G401.6 (cell line): ENCODE measurements at regions not wholly inside any gene's neighbourhood (a gene's known extent, or its start where the extent isn't known, plus 50 kb on each side); places are given as distances from the start of the nearest gene placed in this dataset.

ENCODE experiments used
- FAIRE-seq: peaks from 2 replicates; lab custom pipeline; 2012; peaks lifted over from hg19 to GRCh38; lab: Jason Lieb, UNC

DNA sequence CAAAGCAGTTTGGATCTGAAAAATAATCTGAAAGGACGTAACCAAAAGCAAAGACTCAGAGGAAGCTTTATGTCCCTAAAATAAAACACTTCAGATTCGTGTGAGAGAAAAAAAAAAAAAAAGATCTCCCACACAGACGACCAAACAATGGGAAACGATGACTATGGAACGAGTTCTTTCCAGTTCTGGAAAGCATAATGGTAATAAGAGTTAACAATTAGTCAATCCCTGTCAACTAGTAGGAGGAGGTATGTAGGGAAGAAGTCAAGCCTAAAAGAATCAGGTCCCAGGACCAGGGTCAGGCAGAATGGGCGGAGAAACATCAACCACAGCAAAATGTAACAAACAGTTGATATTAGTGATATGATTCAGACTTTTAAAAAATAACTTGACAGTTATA, 170.3 kb upstream of the SETBP1 start:
- FAIRE-seq = no peak

DNA sequence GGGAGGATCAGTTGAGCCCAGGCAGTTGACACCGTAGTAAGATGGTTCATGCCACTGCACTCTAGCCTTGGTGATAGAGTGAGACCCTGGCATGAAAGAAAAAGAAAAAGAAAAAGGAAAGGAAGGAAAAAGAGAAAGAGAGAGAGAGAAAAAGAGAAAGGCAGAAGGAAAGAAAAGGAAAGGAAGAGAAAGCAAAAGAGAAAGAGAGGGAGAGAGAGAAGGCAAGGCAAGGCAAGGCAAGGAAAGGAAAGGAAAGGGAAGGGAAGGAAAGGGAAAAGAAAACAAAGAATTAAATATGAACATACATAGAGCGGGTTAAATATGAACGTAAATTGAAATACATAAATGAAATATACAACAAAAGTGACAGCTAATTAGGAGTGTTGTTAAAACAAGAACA, 167.5 kb upstream of the SETBP1 start:
- FAIRE-seq = no peak

DNA sequence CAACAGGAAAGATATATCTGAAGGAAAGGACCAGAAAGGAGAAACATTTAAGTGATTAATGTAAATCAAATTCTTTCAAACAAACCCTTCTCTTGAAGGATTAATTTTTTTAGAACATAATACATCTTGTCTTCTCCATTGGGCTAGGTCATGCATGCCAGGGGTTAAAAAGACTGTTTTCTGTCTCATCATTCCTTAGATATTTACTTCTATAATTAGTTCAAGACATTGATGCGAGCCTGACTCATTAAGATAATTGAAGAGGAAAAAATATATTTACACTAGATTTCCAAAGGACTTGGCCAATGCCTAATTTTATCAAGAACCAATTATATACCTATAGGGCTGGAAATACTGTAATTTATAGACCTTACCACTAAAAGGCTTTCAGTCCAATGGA, 166.6 kb upstream of the SETBP1 start:
- FAIRE-seq = no peak

DNA sequence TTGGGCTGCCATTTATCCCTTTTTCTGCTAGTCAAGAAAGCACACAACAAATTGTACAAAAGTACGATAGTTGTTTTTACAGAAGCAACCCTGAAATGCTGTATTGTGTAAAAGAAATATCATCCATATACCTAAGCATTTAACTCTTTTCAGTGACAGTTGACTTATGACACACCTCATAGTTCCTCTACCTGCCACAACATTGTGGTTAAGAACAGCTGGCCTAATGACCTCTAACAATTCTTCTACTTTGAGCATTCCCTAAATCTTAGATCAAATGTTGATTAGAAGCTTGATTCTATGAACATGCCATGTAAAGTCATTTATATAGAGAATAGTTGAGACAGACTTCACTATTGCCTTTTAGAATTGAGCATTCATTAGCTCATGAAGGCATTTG, 165.9 kb upstream of the SETBP1 start:
- no peak for FAIRE-seq

DNA sequence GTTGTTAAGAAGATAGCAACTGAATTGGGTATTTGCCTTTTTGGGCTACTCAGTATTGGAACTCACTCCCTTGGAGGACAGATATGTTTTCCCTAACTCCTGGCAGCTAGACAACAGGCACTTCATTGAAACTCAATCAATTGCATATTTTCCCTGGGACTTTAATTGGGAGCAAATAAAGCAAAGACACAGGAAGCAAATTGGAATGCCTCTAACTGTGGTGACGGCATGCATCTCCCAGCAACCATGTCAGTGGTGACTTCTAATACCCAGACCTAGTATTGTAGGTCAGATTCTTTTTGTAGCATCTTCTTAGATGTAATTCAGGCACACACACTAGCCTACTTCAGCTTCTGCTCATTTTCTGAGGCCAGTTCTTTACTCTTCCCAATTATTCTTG, 164.2 kb upstream of the SETBP1 start:
- no peak for FAIRE-seq

DNA sequence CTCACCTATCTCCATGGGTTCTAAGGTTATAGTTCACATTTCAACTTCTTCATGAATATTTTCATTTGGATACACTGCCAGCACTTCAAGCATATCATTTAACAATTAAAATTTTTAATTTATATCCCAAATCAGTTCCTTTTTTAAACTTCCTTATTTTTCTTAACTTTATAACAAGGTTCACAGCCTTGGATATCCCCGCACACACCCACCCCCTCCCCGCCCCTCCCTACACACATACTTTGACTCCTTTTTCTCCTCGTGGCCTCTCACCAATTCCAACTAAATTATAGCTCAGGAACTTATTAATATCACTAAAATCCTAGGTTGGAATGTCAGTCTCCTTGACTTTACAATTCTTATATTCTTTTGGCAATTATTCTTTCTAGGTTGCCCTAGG, 163.6 kb upstream of the SETBP1 start:
- FAIRE-seq = no peak

DNA sequence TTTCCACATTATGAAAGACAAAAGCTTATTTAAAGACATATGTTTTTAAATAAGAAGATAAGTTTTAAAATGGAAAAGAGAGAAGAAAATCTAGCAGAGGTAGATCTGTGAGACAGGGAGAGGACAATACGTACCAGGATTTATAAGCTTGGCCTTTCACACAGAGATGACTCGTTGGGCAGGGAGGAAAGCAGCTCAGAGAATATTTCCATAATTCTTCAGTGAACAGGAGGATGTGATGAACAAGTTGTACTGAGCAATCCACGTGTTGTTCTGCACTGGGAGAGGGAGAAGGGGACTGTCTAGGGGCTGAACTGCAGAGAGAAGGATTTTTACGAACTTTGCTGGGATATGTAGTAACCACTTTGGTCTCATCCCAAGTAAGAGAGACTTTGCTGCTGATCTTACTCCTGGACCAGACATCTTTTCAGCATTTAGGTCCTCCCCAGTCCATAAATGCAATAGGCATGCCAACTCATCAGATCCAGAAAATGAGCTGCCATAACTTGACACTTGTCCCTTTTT, 162.5 kb upstream of the SETBP1 start:
- FAIRE-seq = no peak

DNA sequence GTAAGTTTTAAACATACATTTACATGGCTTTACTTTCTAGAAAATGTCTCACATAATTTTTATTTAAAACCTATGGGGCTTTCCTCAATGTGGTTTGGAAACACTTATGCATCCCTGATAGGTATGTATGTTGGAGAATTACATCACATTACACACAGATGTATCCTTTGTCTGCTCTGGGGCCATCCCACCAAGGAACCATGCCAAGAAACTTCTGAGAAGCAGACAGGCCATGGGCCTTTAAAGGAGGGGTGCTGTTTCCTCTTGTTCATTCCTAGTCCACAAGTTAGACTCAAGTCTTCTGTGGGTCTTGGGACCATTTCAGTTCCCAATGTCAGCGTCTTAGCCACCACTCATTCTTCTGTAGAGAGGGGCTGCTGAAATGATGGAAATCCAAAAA, 162.0 kb upstream of the SETBP1 start:
- FAIRE-seq = no peak

DNA sequence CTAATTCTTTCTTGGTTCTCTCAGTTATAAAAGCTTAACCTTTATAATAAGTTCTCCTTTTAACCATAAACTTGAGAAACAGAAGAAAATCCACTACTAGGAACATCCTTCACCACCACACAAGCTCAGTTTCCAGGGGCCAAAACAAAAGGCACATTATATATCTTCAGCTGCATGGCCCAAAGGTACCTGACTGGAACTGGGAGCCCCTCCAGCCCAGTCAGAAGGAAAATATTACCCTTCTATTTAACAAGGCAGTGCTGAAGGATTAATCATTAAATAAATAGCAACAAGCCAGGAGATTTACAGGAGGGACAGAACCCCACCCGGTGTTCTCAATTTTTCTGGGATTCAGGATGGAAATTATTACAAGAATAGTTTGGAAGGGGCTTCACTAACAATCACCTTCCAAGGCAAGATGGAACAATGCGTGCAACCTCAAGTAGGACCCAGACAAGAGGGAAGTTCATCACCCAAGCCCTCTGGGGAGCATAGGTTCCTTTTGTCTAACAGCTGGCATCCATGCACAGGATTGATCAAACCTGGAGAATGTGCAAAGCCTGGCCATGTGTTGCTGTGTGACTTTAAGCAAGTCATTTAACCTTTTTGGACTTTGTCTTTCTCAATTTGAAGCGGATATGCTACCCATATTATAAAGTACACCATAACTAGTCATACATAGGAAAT, 159.6 kb upstream of the SETBP1 start:
- FAIRE-seq = no peak

DNA sequence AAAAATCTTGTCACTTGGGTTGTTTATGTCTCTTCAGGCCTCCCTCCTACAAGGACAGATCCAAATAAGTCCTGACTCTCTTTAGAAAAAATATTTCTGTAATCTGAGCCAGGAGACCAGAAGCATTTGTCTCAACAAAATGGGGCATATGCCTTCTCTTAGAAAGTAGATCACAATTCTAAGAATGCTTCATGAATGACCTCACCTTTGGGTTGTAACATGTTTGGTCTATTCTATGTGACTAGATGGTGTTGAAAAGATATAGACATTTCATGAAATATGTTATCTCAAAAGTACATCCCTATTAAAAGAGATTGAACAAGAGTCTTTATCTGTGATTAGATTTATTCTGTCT, 159.0 kb upstream of the SETBP1 start:
- no peak for FAIRE-seq

DNA sequence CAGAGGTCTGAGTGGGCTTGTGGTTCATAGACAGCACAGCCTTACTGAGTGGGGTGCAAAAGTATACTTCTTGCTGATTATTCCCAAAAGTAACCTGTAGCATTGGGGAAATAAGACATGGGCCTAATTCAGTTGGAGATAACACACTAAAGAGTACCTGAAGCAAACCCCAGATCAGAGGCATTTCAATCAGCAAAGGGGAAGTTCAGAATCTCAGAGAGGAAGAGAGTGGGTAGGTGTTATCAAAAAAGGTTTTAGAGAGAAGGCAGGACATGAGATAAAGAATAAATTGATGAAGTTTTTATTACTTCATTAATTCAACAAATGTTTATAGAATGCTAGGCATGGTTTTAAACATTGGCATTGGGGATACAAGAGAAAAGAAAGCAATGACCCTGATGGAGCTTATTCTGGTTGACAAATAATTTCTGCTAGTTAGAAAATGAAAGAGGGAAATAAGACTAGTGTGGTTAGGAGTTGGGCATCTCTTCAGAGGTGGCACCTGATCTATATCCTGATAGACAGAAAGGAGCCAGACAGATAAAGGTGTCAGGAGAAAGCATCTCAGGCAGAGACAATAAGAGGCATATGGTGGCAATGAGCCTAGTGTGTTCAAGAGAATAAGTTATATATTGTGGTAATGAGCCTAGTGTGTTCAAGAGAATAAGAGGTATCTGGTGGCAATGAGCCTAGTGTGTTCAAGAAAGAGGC, 153.8 kb upstream of the SETBP1 start:
- FAIRE-seq = no peak

DNA sequence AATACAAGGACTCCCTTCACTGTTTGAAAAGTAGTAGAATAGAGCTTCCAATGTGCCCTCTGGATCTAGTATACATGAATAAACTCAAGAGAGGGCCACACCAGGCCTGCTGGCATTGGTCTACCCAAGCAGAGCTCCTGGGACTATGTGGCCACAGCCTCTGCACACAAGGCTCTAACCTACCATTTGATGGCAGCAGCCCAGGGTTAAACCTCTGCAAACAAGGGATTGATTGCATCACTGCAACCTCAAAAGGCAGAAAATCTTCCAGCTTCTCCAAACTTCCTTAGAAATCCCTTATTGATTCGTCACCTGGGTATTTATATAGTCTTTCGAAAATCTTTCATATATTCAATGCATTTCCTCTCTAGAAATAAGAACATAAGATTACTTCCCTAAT, 147.6 kb upstream of the SETBP1 start:
- FAIRE-seq = no peak

DNA sequence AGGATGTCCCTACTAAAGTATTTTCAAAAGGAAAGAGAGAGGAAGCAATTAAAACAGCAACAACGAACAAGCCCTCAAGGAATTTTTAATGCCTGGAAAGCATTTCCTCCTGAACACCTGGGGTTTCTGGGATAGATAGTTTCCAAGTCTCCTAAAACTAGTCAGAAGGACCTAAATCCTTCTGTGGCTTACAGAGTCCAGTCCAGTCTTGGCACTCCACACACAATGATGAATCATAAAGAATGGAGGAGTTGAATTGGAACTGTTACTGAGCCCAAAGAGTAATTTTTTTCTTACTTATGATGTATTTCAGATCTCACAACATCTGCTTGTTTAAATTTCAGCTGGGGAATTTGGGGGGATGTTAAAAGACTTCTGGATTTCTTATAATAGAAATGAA, 144.6 kb upstream of the SETBP1 start:
- FAIRE-seq = no peak

DNA sequence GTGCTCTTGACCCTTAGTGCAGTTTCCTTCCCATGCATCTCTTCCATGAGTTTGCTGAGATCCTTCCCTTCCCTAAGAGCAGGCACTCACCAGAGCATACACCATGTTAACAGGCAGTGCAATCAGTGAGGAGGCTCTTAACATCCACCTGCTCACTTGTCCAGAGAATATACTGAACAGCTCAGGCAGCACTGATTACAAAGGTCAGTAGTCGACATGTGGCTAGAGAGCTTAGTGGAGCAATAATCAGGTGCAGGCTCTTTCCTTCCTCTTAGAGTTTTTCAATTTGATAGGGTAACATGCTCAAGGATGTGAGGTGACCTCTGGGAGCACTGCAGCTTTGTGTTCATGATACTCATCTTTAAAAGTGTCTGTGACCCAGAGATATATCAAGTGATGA, 144.1 kb upstream of the SETBP1 start:
- FAIRE-seq = no peak

DNA sequence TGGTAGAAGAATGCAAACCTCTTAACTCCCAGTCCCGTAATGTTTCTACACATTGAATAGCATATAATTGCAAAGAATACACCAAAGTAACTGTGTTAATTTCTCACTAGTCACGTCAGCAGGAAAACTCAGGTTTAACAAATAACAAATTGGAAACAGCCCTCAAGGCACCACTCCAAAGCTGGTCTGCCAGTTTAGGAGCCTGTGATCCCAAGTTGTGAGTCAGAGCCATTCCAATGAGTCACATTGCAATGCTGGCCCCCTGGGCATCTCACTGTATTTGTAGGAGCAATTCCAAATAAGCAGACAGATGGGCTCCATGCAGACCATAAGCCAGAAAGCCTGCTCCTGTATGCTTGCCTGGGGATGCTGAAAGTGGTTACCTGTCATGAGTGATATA, 143.2 kb upstream of the SETBP1 start:
- FAIRE-seq = no peak

DNA sequence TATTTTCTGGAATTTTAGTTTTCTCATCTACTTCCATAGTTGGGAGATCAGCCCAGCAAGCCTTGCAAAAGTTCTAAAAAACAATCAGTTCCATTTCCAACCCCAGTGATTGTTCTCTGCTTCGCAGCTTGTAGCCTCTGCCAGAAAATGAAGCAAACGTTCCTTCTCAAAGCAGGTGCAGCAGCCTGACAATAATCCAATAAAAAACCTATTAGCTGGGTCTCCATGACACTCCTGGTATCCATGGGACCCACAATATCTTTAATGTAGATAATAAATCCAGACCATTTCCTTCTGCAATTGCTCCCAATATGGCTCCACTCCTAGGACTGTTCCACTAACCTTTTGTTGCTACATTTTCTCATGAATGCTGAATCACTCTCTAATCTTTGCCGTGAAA, 140.8 kb upstream of the SETBP1 start:
- no peak for FAIRE-seq

DNA sequence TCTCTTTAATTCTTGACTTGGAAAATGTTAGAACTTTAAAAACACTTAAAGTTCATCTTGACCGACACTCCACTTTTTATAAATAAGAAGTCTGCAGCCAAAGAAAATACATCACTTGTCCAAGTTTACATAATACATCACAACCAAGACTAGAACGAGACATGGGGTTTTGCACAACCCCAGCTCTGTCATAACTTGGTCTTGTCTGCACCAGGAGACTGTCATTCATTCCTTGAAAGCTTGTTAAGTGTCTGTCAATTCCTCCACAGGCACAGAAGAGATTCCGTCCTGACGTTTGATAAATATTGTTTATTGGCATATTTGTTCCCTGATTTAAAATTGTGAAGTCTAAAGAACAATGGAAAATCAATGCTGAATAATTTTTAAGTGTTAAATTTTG, 139.5 kb upstream of the SETBP1 start:
- no peak for FAIRE-seq

DNA sequence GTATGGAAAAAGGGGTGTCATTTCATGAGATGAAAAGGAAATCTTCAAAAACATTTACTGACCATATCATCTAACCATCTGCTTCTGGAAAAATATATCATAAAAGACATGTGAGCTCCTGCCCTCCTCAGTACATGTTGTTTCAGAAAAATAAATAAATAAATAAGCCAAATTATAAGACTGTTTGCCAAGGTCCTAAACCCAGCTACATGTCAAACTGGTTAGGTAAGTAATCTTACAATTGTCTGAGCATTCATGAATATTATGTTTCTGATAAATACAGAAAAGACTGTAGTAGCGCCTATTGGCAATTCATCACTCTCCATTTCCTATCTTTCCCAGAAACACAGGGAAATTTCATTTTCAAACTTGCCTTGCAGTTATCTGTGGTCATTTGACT, 138.9 kb upstream of the SETBP1 start:
- no peak for FAIRE-seq

DNA sequence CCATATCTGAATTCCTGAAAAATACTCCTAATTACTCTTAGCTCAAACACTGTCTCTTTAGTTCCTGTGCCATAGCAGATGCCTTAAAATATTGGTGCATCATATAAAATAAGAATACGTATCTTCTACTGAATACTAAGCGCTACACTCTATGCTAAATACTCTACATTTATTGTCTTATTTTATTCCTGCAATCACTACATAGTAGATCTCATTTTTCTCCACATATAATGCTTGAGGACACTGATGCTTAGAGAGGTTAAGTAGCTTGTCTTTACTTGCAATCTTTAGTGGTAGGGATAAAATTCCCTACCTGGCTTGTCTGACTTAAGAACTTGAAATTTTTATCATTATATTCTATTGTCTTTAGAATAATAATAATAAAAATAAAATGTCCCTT, 137.3 kb upstream of the SETBP1 start:
- FAIRE-seq = no peak

DNA sequence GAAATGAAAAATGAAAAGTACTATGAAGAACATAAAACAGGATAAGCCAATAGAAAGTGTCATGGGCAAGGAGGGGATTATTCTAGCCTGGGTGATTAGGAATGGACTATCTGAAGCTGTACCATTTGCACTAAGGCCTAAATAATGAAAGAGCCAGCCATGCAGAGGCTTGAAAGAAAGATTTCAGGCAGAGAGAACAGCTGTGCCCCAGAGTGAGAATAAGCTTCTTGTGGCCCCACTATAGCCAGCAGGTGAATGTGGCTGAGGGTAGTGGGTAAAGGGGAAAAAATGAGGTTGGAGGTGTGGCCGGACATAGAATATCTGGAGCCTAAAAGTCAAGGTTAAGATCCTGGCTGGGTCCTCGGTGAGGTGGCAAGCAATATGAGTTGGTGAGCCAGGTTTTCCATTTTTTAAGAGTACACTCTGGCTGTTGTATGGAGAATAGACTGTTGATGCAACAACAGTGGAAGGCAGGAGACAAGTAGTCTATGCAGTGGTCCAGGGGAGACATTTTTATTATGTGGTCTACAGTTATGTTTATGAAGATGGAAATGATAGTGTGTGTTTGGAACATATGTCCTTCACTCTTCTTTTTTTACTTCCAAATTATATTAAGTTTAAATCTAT, 135.2 kb upstream of the SETBP1 start:
- no peak for FAIRE-seq

DNA sequence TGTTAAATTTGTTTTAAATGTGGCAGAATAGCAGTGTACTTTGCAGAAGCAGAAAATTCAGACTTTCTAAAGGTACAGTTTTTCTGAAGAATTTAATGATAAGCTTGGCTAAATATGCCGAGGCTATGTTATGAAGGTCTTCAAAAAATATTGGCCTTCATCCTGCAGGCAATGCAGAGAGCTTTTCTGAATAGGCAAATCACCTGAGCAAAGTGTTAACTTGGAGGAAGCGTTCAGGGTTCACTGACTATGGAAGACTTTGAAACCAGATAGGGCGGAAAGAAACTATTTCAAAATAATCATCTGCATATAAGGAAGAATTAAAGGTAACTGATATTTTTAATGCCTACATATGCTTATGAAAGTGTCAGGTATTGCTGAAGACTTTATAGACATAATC, 133.7 kb upstream of the SETBP1 start:
- no peak for FAIRE-seq

DNA sequence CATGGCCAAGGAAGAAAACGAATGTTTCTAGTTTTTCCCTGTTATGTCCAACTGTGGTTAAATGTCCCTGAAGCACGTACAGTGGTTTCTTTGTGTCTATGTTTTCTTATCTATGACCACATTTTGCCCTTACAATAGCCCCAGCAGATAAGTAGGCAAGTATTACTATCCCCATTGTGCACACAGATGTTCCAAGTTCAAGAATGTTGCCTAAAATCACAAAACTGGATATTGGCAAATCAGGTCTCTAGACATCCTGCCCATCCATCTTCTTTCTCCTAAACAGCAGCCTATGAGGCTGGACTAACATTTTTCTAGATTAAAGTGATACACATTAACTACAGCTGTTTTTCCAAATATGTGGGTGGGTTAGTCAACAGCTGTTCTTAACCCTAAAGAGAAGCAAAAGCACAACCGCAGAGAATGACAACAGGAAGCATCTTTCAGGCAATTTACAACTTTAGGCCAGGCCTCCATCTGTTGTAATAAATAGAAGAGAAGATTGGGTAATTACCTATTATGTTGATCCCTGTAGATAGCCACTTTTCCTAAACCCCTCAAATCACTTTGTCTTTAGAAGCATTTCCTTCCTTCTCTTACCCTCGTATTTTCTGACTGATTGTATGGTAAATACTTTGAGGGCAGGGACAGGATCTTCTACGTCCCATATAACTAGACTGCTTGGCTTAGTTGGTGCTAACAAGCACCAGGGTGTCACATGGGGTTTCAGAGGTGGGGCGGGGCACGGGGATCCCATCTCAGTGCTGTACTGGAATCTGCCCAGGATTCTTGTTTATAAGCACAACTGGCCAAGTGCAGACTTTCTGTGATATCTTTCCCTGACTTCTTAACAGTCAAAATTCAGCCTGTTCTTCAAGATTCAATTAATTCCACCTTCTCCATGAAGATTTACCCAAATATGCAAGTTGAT, 132.1 kb upstream of the SETBP1 start:
- no peak for FAIRE-seq

DNA sequence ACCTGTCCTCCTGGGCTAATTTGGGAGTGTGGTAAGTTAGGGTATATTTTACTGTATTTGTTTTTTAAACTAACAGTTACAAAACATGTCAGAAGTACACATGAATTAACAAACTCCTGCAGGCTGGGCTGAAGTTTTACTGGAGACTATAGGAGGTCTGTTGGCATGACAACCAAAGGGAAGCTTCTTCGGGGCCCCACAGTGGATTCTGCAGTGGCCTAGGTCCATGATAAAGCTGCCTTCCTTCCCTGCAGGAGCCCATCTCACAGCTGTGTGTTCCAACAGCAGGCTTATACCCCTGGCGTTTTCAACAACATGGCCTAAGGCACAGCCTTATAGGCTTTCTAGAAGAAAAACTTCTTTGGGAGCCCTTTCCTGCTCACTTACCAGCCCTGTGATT, 128.0 kb upstream of the SETBP1 start:
- no peak for FAIRE-seq
